ENCODE measurements at regions not wholly inside any gene's neighbourhood (a gene's known extent, or its start where the extent isn't known, plus 50 kb on each side); places are given as distances from the start of the nearest gene placed in this dataset.

DNA sequence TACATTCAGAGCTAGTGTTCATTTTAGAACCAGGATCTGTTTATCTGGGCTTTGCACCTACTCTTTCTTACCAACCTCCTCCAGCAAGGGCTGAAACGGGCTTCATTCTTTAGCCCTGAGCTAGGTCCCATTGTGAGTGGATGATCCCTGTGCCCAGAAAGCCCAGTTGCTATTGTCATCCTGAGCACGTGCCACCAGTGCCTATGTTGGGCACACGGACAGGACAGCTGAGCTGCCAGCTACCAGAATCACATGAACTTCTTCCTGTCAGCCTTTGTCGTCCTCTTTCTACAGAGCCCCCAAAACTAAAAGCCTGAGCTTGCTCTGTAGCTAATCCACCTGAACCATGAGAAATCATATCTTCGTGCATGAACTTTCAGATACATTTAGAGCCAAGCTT is 74.4 kb upstream of the NTM start:
- no peaks in the 10 kb centered on the region for H3K36me3 Mint-ChIP-seq
- H3K4me3 Mint-ChIP-seq, result no peak overlapping the region
- no peak overlapping the region for H3K27ac Mint-ChIP-seq
- no peaks in the 10 kb centered on the region for H3K9me3 Mint-ChIP-seq
- peaks cover 23% of the 10 kb centered on the region for H3K4me1 Mint-ChIP-seq (ENCODE audit: unreplicated experiment)
- no peak for DNase-seq (ENCODE audit: extremely low spot score, unreplicated experiment)
- TF ChIP-seq, protein P1, sequence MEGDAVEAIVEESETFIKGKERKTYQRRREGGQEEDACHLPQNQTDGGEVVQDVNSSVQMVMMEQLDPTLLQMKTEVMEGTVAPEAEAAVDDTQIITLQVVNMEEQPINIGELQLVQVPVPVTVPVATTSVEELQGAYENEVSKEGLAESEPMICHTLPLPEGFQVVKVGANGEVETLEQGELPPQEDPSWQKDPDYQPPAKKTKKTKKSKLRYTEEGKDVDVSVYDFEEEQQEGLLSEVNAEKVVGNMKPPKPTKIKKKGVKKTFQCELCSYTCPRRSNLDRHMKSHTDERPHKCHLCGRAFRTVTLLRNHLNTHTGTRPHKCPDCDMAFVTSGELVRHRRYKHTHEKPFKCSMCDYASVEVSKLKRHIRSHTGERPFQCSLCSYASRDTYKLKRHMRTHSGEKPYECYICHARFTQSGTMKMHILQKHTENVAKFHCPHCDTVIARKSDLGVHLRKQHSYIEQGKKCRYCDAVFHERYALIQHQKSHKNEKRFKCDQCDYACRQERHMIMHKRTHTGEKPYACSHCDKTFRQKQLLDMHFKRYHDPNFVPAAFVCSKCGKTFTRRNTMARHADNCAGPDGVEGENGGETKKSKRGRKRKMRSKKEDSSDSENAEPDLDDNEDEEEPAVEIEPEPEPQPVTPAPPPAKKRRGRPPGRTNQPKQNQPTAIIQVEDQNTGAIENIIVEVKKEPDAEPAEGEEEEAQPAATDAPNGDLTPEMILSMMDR (conservative IDR thresholded peaks at IDR 0.05), result no peak
- H3K27me3 Mint-ChIP-seq, result peaks cover 31% of the 10 kb centered on the region

DNA sequence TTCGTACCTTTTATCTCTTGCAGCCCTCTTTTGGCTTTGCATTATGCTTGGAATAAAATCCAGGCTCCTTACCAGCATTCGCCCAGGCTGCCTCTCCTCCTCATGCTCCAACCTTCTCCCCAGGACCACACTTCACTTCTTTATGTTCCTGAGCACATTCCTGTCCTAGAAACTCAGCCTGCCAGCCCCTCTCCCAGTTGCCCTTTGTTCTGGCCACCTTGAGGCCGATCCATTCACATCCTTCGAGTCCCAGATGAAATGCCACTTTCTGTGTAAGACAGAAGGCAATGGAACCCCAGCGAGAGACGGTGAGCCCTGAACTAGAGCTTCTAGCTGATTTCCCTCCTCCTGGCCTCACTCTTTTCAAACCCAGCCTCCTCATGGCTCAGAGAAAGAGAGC is 73.0 kb upstream of the NTM start:
- DNase-seq (ENCODE audit: extremely low spot score, unreplicated experiment), result no peak
- no peak overlapping the region for H3K27ac Mint-ChIP-seq
- no peak overlapping the region for H3K4me3 Mint-ChIP-seq
- H3K36me3 Mint-ChIP-seq, result no peaks in the 10 kb centered on the region
- H3K4me1 Mint-ChIP-seq (ENCODE audit: unreplicated experiment), result peaks cover 28% of the 10 kb centered on the region
- H3K9me3 Mint-ChIP-seq, result no peaks in the 10 kb centered on the region
- peaks cover 31% of the 10 kb centered on the region for H3K27me3 Mint-ChIP-seq
- TF ChIP-seq, protein P1 (conservative IDR thresholded peaks at IDR 0.05), result no peak

DNA sequence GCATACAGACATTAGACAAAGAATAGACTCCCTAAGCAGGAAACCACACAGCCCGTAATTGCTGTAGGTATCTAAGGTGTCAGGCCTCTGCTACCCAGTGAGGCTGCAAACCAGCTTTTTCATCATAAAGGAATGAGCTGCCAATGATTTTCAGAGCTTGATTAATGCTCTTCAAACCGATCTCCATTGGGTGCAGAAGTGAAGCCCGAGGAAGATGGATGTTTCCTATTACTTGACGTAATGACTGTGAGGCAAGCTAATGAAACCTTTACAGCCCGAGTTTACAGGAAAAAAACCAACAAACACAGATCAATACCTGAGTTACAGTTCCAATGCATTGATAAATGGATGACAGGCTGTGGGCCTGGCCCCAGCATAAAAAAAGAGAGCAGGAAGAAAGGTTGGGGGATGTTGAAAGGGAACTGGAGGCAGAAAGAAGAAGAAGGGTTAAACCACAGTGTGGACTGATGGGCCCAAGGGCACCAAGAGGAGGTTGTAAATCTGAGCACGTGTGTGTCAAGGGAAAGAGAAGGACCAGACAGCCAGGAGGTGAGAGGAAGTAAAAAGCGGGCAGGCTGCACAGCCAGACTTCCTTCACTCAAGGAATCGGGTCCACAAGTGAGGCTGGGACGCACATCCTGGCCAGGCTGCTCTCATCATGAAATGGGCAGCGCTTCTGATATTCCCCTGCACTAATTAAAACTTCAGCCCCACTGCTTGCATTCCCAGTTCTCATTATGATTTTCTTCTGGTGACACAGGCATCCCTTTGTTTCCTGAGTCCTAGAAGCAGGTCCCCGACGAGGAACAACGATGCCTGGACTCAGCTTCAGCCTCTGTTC is 70.6 kb upstream of the NTM start:
- Mint-ChIP-seq H3K9me3 (no peaks in the 10 kb centered on the region), H3K36me3 (no peaks in the 10 kb centered on the region), H3K4me1 (ENCODE audit: unreplicated experiment) (peaks cover 28% of the 10 kb centered on the region), H3K27me3 (peaks cover 35% of the 10 kb centered on the region), H3K4me3 (peak overlapping the region; percentile 34), H3K27ac (peak overlapping the region; percentile 11)
- DNase-seq (ENCODE audit: extremely low spot score, unreplicated experiment), result no peak
- TF ChIP-seq, protein P1 (conservative IDR thresholded peaks at IDR 0.05), result no peak

- peaks cover 28% of the 10 kb centered on the region for H3K4me1 Mint-ChIP-seq (ENCODE audit: unreplicated experiment)
- peaks cover 35% of the 10 kb centered on the region for H3K27me3 Mint-ChIP-seq
- H3K4me3 Mint-ChIP-seq, result peak overlapping the region; percentile 34
- TF ChIP-seq, protein P1 (conservative IDR thresholded peaks at IDR 0.05), result peak; percentile 25
- no peak for DNase-seq (ENCODE audit: extremely low spot score, unreplicated experiment)
- peak overlapping the region; percentile 11 for H3K27ac Mint-ChIP-seq
- no peaks in the 10 kb centered on the region for H3K9me3 Mint-ChIP-seq
- no peaks in the 10 kb centered on the region for H3K36me3 Mint-ChIP-seq
These were observed 70.0 kb upstream of the NTM start for GRCh38 chr11:131300439-131300717.

DNA sequence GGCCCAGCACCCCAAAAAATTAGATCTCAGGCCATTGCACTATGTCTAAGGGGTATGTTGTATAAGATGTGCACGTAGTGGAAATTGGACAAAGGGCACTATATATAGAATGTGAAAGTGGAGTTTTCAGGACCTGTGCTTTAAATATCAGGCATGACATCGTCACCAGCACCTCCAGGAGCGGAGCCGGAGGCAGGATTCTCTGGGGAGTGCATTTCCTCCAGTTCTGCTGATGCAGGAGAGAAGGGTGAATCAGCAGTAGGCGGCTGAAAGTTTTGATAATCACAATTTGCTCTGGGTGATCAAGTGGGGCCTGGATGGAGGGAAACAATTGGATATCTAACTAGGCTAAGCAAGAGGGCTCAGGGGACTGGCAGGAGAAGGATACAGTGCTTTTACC is 69.1 kb upstream of the NTM start:
- H3K27ac Mint-ChIP-seq, result no peak overlapping the region
- TF ChIP-seq, protein P1 (conservative IDR thresholded peaks at IDR 0.05), result no peak

More for the DNA sequence above, 69.1 kb upstream of the NTM start:
- no peaks in the 10 kb centered on the region for H3K9me3 Mint-ChIP-seq
- peaks cover 34% of the 10 kb centered on the region for H3K27me3 Mint-ChIP-seq
- H3K36me3 Mint-ChIP-seq, result no peaks in the 10 kb centered on the region
- peaks cover 28% of the 10 kb centered on the region for H3K4me1 Mint-ChIP-seq (ENCODE audit: unreplicated experiment)
- no peak for DNase-seq (ENCODE audit: extremely low spot score, unreplicated experiment)
- no peak overlapping the region for H3K4me3 Mint-ChIP-seq
